Adrenal gland (tissue), 9 donors: ENCODE measurements at regions not wholly inside any gene's neighbourhood (a gene's known extent, or its start where the extent isn't known, plus 50 kb on each side); places are given as distances from the start of the nearest gene placed in this dataset.

Experiments
- DNase-seq, 7 donors: peaks; one replicate each; pipeline ENCODE4 v3.0.0-alpha.2; 2019 to 2020
- H3K27ac ChIP-seq, 5 donors: fragments of 200-600 bp; sonication (generic) in 4 of 5; 1 replicate in 3 of 5; 2 replicates in 2 of 5; pipeline versions ENCODE4 v1.5.1 to v1.8.0; 2016 to 2020; ENCODE audit warnings: mild to moderate bottlenecking in 1 of 5
- H3K27me3 ChIP-seq: fragments of 200-600 bp; 2 replicates; pipeline ENCODE4 v1.8.0; 2021
- H3K36me3 ChIP-seq, 2 donors: fragments of 200-600 bp; replicated peaks in 1 of 2; 1 replicate in 1 of 2; 2 replicates in 1 of 2; pipeline versions ENCODE4 v1.5.1 to v1.8.0; 2018 to 2022
- H3K4me1 ChIP-seq, 2 donors: fragments of 200-600 bp; replicated peaks in 1 of 2; 1 replicate in 1 of 2; 2 replicates in 1 of 2; pipeline versions ENCODE4 v1.5.1 to v1.8.0; 2018 to 2021
- H3K4me3 ChIP-seq, 4 donors: fragments of 200-600 bp; sonication (generic) in 3 of 4; one replicate each; pipeline ENCODE4 v1.5.1; 2016 to 2018
- H3K9me3 ChIP-seq, 3 donors: fragments of 200-600 bp; sonication (generic) in 1 of 3; replicated peaks in 1 of 3; 1 replicate in 2 of 3; 2 replicates in 1 of 3; pipeline versions ENCODE4 v1.5.1 to v1.8.0; 2016 to 2021
- CTCF ChIP-seq, 6 experiments: fragments of 450-650 bp in 4 of 6; fragments of 200-600 bp in 2 of 6; sonication (generic) in 1 of 6; IDR thresholded peaks; 1 replicate in 5 of 6; 2 replicates in 1 of 6; pipeline versions ENCODE4 v1.5.1 to v1.8.0; 2016 to 2021; ENCODE audit warnings: antibody characterized with exemption in 6 of 6, mild to moderate bottlenecking in 2 of 6, moderate library complexity in 1 of 6
- POLR2A ChIP-seq, 2 donors: fragments of 450-650 bp; IDR thresholded peaks; one replicate each; pipeline ENCODE4 v1.6.1; 2017; ENCODE audit warnings: antibody characterized with exemption in 2 of 2, mild to moderate bottlenecking in 2 of 2, moderate library complexity in 1 of 2
- WGBS, 4 donors: extraction: QIAGEN DNeasy Blood & Tissue Kit in 2 of 4; methylation state at CpG; one replicate each; pipeline versions ENCODE4 v1.1.5 to v1.1.7; 2013 to 2017; 5-methylcytosine and 5-hydroxymethylcytosine counted together
- intact Hi-C, 2 donors: fragments of 100-400 bp; cut with DNase I; formaldehyde crosslinking; loops; one replicate each; pipeline versions ENCODE4 v1.14.1 to v1.15.0; 2022 to 2023
- donor health status: healthy with polysubstance abuse.
- donor health status: Bipolar disorder and iron deficiency.
- donor health status: DM: yes; HTN: yes; CAD: no.
- donor health status: DM: no; HTN: no; CAD: no.
- donor health status: DM: no; HTN: no; CAD: no.

- Histone ChIP-seq H3K36me3 (no peaks in the 10 kb centered on the region), H3K4me1 (no peaks in the 10 kb centered on the region), H3K27me3 (no peaks in the 10 kb centered on the region), H3K4me3 (no peak overlapping the region), H3K27ac (no peak overlapping the region), H3K9me3 (no peaks in the 10 kb centered on the region)
- no peak for TF ChIP-seq CTCF (IDR thresholded peaks at IDR 0.05)
- no peak for TF ChIP-seq POLR2A (IDR thresholded peaks at IDR 0.05)
- DNase-seq: no peak
- intact Hi-C loops: no loop called here
- 62 to 76% (median 72%) methylated on average over 2 of the region's 2 CpGs for WGBS, 4 donors
Observed at GRCh38 chr2:188919824-188920223, 54.3 kb upstream of the COL3A1 start.

- Histone ChIP-seq H3K4me1 (no peaks in the 10 kb centered on the region), H3K4me3 (no peak overlapping the region), H3K27ac (no peak overlapping the region), H3K9me3 (no peaks in the 10 kb centered on the region), H3K36me3 (no peaks in the 10 kb centered on the region), H3K27me3 (no peaks in the 10 kb centered on the region)
- TF ChIP-seq CTCF (IDR thresholded peaks at IDR 0.05) (no peak), POLR2A (IDR thresholded peaks at IDR 0.05) (no peak)
- intact Hi-C loops: no loop called here
- WGBS, 4 donors: 41 to 93% (median 82%) methylated on average over 1 of the region's 1 CpG
- DNase-seq: no peak
Observed at GRCh38 chr2:188922191-188922590, 52.0 kb upstream of the COL3A1 start.
